GM19395 (cell line): ENCODE measurements at regions not wholly inside any gene's neighbourhood (a gene's known extent, or its start where the extent isn't known, plus 50 kb on each side); places are given as distances from the start of the nearest gene placed in this dataset.
A peak's percentile ranks its signal among the peaks of the same experiment; 100 is the strongest.
"Not testable (repeated sequence)": the region's sequence is repeated elsewhere in the genome, so short reads cannot be mapped to it uniquely, and the experiment has no call there.

ENCODE experiments used
- ATAC-seq: cut with Tn5 transposase; IDR thresholded peaks from one replicate; pipeline ENCODE4 v1.9.1; 2021; ENCODE audit warnings: mild to moderate bottlenecking, moderate library complexity; ENCODE audit not compliant: unreplicated experiment

DNA sequence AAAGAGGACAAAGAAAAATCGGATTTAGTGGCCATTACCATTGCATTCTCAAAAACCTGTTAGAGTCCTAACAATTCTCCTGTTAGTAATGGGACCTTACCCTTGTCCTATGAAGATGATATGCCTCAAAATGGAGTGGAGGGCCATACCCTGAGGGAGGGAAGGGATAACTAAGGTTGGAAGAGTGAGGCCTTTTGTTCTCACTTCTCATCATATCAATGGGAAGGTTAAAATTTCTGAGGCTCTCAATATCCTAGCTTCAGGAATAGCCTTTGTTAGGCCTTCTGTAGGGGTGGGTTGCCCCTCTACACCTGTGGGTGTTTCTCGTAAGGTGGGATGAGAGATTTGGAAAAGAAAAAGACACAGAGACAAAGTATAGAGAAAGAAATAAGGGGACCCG is 109.4 kb upstream of the SGIP1 start:
- ATAC-seq = not testable (repeated sequence)

- no peak for ATAC-seq
Observed at GRCh38 chr1:66426239-66426853, 107.6 kb upstream of the SGIP1 start.

- not testable (repeated sequence) for ATAC-seq
Observed at GRCh38 chr1:66430815-66431214, 103.1 kb upstream of the SGIP1 start.

GRCh38 chr1:66431999-66432398 is 102.0 kb upstream of the SGIP1 start:
- ATAC-seq = no peak

DNA sequence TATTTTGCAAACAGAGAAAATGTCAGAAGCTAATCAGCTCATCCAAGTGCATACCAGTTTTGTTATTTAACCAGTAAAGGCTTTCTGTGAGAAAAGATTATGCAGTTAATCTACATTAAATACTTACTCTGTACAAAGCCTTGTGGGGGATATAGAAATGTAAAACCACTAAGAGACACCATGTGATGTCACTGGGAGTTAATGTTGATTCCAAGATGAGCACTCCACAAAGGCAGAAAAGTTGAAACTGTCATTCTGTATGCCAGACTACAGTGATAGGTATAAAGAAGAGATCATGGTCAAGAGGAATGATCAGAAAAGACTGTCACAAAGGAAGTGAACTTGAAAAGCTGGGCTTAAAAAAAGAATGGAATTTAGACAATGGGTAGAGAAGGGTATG is 100.3 kb upstream of the SGIP1 start:
- ATAC-seq = no peak

DNA sequence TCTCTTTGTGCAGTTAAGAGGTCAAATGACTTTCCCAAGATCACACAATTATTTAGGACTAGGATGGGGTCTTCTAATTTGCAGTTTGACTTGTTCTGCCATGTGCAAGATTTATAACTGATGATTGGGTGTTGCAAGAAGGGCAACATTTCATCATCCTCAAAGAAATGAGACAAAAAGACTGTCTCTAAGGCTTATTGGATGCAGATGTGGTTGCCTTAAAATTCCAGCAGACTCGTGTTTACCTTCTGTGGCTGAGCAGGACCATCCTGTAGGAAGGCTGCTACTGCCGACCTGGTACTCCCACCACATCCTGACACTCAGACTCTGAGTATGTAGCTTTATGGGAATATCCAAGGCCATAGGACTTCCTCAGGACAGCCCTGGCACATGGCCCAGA is 99.9 kb upstream of the SGIP1 start:
- no peak for ATAC-seq

DNA sequence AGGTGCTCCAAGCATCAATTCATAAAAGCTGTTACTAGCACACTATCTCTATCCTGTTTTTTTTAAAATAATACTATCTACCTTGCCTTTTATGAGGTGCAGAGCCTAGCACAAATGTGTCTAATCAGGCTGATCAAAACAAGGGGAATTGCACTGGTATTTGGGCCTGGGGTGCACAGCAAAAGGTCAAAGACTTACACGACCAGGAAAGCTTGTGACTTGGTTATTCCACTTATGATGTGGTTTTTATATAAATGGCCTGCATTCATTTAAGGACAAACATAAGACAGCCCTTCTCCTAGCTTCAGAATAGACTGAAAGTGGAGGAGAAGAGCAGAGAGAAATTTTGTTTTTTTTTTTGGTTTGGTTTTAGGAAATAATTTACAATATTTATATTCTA is 98.4 kb upstream of the SGIP1 start:
- no peak for ATAC-seq

DNA sequence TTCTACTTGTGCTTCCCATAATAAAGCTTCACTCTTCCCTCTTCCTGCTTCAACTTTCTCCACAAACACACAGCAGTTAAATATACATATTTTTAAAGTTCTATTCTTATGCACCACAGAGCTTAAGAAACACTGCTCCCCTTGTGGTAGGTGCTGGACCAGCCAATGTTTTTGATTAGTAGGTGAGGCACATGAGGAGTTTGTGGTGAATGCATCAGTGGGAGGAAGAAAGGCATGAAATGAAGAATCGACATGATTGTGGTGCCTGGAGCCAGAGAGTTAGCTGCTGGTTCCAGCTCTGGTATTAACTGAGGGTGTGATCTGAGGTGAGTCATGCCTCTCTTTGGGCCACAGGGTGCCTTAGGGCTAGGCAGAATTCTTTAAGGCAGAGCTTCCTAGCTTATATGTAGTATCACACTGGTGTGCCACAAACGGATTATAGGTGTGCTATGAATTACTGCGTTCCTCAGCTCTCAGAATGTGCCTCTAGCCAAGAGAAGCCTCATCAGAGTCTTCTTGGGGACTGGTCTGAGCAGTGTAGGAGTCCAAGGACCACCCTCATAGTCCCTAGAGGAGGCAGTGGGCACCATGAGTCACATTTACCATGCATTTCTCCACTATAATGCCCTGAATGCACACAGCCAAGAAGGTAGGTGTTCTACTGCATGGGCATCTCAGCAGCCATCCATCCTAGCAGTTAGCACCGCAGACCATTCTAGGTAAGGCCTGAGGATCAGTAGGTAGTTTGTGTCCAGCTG is 97.4 kb upstream of the SGIP1 start:
- ATAC-seq = peak; percentile 54

- no peak for ATAC-seq
Observed at GRCh38 chr1:66437136-66437401, 96.9 kb upstream of the SGIP1 start.

DNA sequence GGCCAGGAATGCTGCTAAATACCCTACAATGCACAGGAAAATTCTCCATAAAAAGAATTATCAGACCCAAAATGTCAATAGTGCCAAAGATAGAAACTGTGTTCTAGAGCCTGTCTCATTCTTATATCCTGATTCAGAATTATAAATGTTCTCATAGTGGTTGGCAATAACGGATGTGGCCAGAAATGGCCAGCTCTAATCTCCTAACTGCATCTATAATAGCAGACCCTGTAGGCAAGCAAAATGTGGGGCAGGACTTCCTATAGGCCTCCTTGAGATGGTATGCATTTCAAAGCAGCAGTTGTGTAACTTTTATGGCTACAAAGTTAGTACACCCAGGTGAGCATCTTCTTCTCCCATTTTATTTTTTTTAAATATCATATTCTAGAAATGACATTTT is 95.9 kb upstream of the SGIP1 start:
- ATAC-seq = no peak

DNA sequence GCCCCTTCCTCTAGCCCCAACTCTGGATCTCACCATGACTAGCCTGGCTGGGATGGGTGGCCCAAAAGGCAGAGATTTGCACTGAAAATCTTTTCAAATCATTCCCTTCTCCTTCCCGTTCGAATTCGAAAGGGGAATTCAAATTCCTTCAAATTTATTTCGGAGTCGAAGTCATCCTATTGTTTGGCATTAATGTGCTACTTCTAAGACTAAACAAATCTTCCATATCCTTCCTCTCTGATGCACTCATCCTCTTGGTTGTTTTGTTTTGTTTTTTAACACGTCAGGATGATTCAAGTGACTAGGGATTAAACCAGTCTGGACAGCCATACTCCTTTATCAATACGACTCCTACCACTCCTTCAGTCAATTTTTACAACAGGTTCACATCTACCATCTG is 95.5 kb upstream of the SGIP1 start:
- peak; percentile 22 for ATAC-seq

DNA sequence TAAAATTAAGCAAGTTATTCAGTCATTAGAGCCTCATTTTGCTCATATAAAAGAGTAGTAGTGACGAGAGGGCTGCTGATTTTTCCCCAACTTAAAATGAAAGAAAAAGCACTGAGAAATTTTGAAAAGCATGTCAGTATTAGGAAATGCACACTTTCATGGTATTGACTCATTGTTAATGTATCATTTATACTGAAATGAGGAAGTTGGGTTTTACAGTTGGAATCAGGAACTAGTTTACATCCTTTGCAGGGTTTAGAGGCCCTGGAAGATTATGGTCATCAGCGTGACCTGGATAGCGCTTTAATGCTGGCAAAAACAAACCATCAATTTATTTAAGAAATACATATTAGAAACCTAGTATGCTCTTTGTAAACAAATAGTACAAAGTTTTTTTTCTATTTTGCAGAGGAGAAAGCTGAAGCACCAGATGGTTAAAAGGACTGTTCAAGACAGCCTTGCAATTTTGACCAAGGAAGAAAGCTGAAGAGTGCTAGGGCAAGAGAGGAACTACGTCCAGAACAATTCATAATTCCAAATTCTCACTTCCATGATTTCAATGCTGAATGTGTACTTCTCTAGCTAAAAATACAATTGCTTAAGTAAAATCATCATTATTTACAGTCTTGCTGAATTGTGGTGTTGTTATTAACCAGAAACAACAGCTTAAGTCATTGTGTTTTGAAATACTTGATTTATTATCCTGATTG is 94.8 kb upstream of the SGIP1 start:
- peak; percentile 85 for ATAC-seq

GRCh38 chr1:66443793-66444192 is 90.2 kb upstream of the SGIP1 start:
- ATAC-seq = no peak

- no peak for ATAC-seq
Observed at GRCh38 chr1:66444438-66445265, 89.3 kb upstream of the SGIP1 start.

GRCh38 chr1:66445492-66446181 is 88.3 kb upstream of the SGIP1 start:
- ATAC-seq = peak; percentile 85

- ATAC-seq = peak; percentile 72
Observed at GRCh38 chr1:66446261-66447001, 87.5 kb upstream of the SGIP1 start.

GRCh38 chr1:66450043-66450514 is 83.9 kb upstream of the SGIP1 start:
- ATAC-seq = no peak

DNA sequence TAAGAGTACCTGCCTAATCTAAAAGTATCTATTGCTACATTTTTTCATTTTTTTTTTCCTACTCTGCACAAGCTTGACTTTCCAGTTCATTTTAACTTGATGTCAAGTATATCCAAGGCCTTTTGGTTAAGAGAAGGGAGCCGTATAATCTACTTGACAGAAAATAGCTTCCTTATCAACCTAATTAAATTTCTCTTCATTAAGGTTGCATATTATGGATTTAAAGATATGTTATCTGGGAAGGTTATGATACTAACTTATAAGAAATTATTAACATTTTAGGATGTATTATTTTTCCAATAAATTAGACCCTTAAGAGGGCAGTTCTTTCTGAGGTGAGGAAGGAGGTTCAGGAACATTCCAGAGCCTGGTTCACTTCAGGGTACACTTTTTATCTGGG is 83.1 kb upstream of the SGIP1 start:
- ATAC-seq = no peak

- ATAC-seq = no peak
Observed at GRCh38 chr1:66452162-66452561, 81.8 kb upstream of the SGIP1 start.

DNA sequence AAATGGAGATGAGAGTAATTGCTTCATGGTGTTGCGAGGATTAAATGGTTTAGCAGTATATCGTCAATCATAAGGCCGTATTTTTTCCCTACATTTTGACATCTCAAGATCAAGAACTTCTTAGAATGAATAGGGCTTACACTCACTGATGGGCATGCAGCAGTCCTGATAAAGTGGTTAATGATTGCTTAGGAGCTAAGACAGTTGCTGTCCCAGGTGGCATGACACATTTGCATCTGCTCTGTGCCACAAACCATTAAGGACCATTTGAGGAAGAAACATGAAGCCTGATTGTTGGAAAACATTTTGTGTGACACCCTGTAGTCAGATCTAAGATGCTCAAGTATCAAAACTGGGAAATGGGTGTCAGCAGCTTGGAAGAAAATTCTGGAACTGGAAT is 81.0 kb upstream of the SGIP1 start:
- no peak for ATAC-seq
